OCI-LY7 (cell line): ENCODE measurements at regions not wholly inside any gene's neighbourhood (a gene's known extent, or its start where the extent isn't known, plus 50 kb on each side); places are given as distances from the start of the nearest gene placed in this dataset.

Source experiments
- BruUV-seq: library from RNA; stranded (reverse); fragments of 400-500 nt; replicated peaks from 2 replicates; lab custom pipeline; 2021; lab: Mats Ljungman, UMichigan
- CTCF ChIA-PET: fragments of 300-600 bp; sonication (Branson Sonifier 250); formaldehyde crosslinking; loops from one replicate; lab custom pipeline; 2022; ENCODE audit warnings: antibody characterized with exemption; ENCODE audit not compliant: unreplicated experiment; lab: Charles Lee
- POLR2A ChIA-PET: fragments of 300-600 bp; sonication (Branson Sonifier 250); formaldehyde crosslinking; loops from one replicate; lab custom pipeline; 2022; ENCODE audit warnings: antibody characterized with exemption; lab: Charles Lee
- DNase-seq: peaks from one replicate; pipeline ENCODE4 v3.0.0-alpha.2; 2015; ENCODE audit warnings: low spot score
- H2AFZ ChIP-seq: fragments of 200-600 bp; sonication (generic), shearing (Covaris generic); 2 replicates; pipeline ENCODE4 v1.6.1; 2014; ENCODE audit warnings: mild to moderate bottlenecking, antibody characterized with exemption, low read length, moderate library complexity
- H3K27ac ChIP-seq: fragments of 200-600 bp; sonication (generic); 2 replicates; pipeline ENCODE4 v1.5.1; 2014; ENCODE audit warnings: mixed run types, low read depth, mild to moderate bottlenecking, moderate library complexity, low read length, inconsistent platforms; ENCODE audit not compliant: poor library complexity, severe bottlenecking
- H3K36me3 ChIP-seq: fragments of 200-600 bp; sonication (generic); 2 replicates; pipeline ENCODE4 v1.6.1; 2014; ENCODE audit warnings: mild to moderate bottlenecking, antibody characterized with exemption, low read length, moderate library complexity, mixed read lengths; ENCODE audit not compliant: insufficient read depth
- H3K4me1 ChIP-seq: fragments of 200-600 bp; sonication (generic); 2 replicates; pipeline ENCODE4 v1.5.1; 2014; ENCODE audit warnings: mild to moderate bottlenecking, low read length; ENCODE audit not compliant: insufficient read depth, poor library complexity, severe bottlenecking
- H3K4me2 ChIP-seq: fragments of 200-600 bp; sonication (generic); 2 replicates; pipeline ENCODE4 v1.6.1; 2014; ENCODE audit warnings: mild to moderate bottlenecking, low read length
- H3K4me3 ChIP-seq: fragments of 200-600 bp; sonication (generic); 2 replicates; pipeline ENCODE4 v1.5.1; 2014; ENCODE audit warnings: mild to moderate bottlenecking, low read depth, low read length; ENCODE audit not compliant: poor library complexity, severe bottlenecking
- H3K79me2 ChIP-seq: fragments of 200-600 bp; sonication (generic); 2 replicates; pipeline ENCODE4 v1.6.1; 2016; ENCODE audit warnings: low read depth, mild to moderate bottlenecking, low read length, moderate library complexity, mixed read lengths; ENCODE audit not compliant: insufficient read depth
- H3K9me2 ChIP-seq: fragments of 200-600 bp; sonication (generic); 2 replicates; pipeline ENCODE4 v1.6.1; 2016; ENCODE audit warnings: mild to moderate bottlenecking, low read length, mixed read lengths; ENCODE audit not compliant: insufficient read depth
- H3K9me3 ChIP-seq: fragments of 200-600 bp; sonication (generic); 2 replicates; pipeline ENCODE4 v1.6.1; 2014; ENCODE audit warnings: mild to moderate bottlenecking, mixed run types, low read length, mixed read lengths
- H4K20me1 ChIP-seq: fragments of 200-600 bp; sonication (generic); 2 replicates; pipeline ENCODE4 v1.6.1; 2014; ENCODE audit warnings: mild to moderate bottlenecking, antibody characterized with exemption, low read length, moderate library complexity, mixed read lengths; ENCODE audit not compliant: insufficient read depth
- CTCF ChIP-seq: fragments of 200-600 bp; sonication (generic); conservative IDR thresholded peaks from 2 replicates; pipeline ENCODE4 v1.5.1; 2014; ENCODE audit warnings: mild to moderate bottlenecking, antibody characterized with exemption, low read length, moderate library complexity, mixed read lengths
- EZH2phosphoT487 ChIP-seq: fragments of 200-600 bp; sonication (generic); IDR thresholded peaks from 2 replicates; pipeline ENCODE4 v1.6.1; 2018; ENCODE audit warnings: low read depth, borderline replicate concordance, mild to moderate bottlenecking, mixed run types, antibody characterized with exemption, low read length, moderate library complexity, mixed read lengths
- intact Hi-C: fragments of 100-400 bp; cut with micrococcal nuclease; formaldehyde crosslinking; loops from one replicate; pipeline ENCODE4 v1.10.0; 2022; ENCODE audit not compliant: unreplicated experiment

GRCh38 chr15:52922871-52923270 is 132.7 kb upstream of the ONECUT1 start:
- CTCF ChIA-PET: no interaction called here
- Histone ChIP-seq H3K4me3 (no peak overlapping the region), H3K4me2 (no peak overlapping the region), H2AFZ (no peak overlapping the region), H3K9me2 (no peaks in the 10 kb centered on the region), H3K79me2 (no peaks in the 10 kb centered on the region), H3K9me3 (no peaks in the 10 kb centered on the region), H3K27ac (no peak overlapping the region), H3K36me3 (no peaks in the 10 kb centered on the region), H4K20me1 (no peaks in the 10 kb centered on the region), H3K4me1 (no peaks in the 10 kb centered on the region)
- no TSS peak for BruUV-seq
- no peak for DNase-seq
- intact Hi-C loops: no loop called here
- TF ChIP-seq EZH2phosphoT487: no peak
- no peak for TF ChIP-seq CTCF
- POLR2A ChIA-PET: no interaction called here

- Histone ChIP-seq H3K4me3 (no peak overlapping the region), H3K9me2 (no peaks in the 10 kb centered on the region), H3K9me3 (no peaks in the 10 kb centered on the region), H3K79me2 (no peaks in the 10 kb centered on the region), H2AFZ (no peak overlapping the region), H3K36me3 (no peaks in the 10 kb centered on the region), H4K20me1 (no peaks in the 10 kb centered on the region), H3K4me2 (no peak overlapping the region), H3K27ac (no peak overlapping the region), H3K4me1 (no peaks in the 10 kb centered on the region)
- no peak for DNase-seq
- BruUV-seq: no TSS peak
- TF ChIP-seq EZH2phosphoT487 (no peak), CTCF (no peak)
- intact Hi-C loops: no loop called here
- ChIA-PET CTCF (no interaction called here), POLR2A (interaction anchor here (0.7 kb wide), 1 partner anchor 1078 kb away, joined by 3 read pairs; no protein-coding TSS in a partner anchor)
Measured at GRCh38 chr15:52912172-52912571, 122.0 kb upstream of the ONECUT1 start.

DNA sequence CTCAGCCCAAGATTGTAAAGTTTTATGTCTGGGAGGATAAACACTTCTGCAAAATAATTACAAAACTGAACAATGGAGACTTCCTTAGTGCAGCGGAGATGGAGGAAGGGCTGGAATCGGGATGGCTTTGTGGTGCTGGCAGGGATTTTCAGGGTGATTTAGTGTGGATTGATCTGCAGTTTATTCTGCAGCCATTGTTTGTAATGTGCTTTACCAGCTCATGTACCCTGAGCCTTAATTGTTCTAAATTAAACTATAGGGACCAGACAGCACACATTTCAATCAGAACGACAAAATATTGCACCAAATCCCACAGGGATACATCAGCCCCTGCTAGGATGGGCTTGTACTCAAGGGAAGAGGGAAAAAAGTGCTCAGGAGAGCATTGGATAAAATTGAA is 103.2 kb upstream of the ONECUT1 start:
- intact Hi-C loops: no loop called here
- H3K27ac ChIP-seq: no peak overlapping the region
- H3K79me2 ChIP-seq: no peaks in the 10 kb centered on the region
- POLR2A ChIA-PET: no interaction called here
- no peak for DNase-seq
- no peak for TF ChIP-seq EZH2phosphoT487
- H3K4me3 ChIP-seq: no peak overlapping the region
- no peaks in the 10 kb centered on the region for H3K9me2 ChIP-seq
- CTCF ChIA-PET: no interaction called here
- no TSS peak for BruUV-seq
- no peaks in the 10 kb centered on the region for H3K36me3 ChIP-seq
- no peaks in the 10 kb centered on the region for H3K9me3 ChIP-seq
- H2AFZ ChIP-seq: no peak overlapping the region
- H4K20me1 ChIP-seq: no peaks in the 10 kb centered on the region
- no peaks in the 10 kb centered on the region for H3K4me1 ChIP-seq
- no peak overlapping the region for H3K4me2 ChIP-seq
